ENCODE measurements at regions not wholly inside any gene's neighbourhood (a gene's known extent, or its start where the extent isn't known, plus 50 kb on each side); places are given as distances from the start of the nearest gene placed in this dataset.

DNA sequence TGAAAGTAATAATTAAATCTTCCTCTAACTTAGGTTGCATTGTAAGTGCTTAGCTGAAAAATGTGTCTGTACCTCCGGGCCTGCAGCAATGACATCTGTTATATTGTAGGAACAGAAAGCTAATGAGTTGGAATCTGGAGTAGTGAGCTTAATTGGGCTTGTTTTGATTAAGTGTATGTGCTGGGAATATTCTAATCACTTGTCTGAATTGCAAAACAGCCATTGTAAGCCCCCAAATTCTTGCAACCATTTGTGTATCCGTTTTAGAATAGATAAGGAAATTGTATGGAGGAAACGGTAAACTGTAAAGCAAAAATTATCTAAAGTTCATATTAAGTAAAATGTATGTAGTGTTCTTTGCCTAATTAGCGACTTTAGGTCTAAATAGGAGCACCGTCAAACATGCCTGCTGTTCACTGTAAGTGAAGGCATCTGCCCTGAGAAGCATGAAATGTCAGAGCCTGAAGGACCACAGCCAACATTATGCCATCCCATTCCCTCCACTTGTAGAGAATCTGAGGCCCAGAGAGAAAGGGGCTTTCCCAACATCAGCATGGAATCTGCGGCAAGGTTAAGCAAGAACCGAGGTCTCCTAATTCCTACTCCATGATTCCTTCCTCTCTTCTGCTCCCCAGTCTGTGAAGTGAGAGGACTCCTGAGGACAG lies 466.4 kb downstream of the TDRD15 start:
- TF ChIP-seq, protein P1, sequence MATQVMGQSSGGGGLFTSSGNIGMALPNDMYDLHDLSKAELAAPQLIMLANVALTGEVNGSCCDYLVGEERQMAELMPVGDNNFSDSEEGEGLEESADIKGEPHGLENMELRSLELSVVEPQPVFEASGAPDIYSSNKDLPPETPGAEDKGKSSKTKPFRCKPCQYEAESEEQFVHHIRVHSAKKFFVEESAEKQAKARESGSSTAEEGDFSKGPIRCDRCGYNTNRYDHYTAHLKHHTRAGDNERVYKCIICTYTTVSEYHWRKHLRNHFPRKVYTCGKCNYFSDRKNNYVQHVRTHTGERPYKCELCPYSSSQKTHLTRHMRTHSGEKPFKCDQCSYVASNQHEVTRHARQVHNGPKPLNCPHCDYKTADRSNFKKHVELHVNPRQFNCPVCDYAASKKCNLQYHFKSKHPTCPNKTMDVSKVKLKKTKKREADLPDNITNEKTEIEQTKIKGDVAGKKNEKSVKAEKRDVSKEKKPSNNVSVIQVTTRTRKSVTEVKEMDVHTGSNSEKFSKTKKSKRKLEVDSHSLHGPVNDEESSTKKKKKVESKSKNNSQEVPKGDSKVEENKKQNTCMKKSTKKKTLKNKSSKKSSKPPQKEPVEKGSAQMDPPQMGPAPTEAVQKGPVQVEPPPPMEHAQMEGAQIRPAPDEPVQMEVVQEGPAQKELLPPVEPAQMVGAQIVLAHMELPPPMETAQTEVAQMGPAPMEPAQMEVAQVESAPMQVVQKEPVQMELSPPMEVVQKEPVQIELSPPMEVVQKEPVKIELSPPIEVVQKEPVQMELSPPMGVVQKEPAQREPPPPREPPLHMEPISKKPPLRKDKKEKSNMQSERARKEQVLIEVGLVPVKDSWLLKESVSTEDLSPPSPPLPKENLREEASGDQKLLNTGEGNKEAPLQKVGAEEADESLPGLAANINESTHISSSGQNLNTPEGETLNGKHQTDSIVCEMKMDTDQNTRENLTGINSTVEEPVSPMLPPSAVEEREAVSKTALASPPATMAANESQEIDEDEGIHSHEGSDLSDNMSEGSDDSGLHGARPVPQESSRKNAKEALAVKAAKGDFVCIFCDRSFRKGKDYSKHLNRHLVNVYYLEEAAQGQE (IDR thresholded peaks at IDR 0.05): no peak
- no peak for TF ChIP-seq JUNB (IDR thresholded peaks at IDR 0.05)
- TF ChIP-seq, protein P2, sequence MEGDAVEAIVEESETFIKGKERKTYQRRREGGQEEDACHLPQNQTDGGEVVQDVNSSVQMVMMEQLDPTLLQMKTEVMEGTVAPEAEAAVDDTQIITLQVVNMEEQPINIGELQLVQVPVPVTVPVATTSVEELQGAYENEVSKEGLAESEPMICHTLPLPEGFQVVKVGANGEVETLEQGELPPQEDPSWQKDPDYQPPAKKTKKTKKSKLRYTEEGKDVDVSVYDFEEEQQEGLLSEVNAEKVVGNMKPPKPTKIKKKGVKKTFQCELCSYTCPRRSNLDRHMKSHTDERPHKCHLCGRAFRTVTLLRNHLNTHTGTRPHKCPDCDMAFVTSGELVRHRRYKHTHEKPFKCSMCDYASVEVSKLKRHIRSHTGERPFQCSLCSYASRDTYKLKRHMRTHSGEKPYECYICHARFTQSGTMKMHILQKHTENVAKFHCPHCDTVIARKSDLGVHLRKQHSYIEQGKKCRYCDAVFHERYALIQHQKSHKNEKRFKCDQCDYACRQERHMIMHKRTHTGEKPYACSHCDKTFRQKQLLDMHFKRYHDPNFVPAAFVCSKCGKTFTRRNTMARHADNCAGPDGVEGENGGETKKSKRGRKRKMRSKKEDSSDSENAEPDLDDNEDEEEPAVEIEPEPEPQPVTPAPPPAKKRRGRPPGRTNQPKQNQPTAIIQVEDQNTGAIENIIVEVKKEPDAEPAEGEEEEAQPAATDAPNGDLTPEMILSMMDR (IDR thresholded peaks at IDR 0.05): no peak
- no peak for TF ChIP-seq EP300 (IDR thresholded peaks at IDR 0.05)
